ENCODE measurements at regions not wholly inside any gene's neighbourhood (a gene's known extent, or its start where the extent isn't known, plus 50 kb on each side); places are given as distances from the start of the nearest gene placed in this dataset.

DNA sequence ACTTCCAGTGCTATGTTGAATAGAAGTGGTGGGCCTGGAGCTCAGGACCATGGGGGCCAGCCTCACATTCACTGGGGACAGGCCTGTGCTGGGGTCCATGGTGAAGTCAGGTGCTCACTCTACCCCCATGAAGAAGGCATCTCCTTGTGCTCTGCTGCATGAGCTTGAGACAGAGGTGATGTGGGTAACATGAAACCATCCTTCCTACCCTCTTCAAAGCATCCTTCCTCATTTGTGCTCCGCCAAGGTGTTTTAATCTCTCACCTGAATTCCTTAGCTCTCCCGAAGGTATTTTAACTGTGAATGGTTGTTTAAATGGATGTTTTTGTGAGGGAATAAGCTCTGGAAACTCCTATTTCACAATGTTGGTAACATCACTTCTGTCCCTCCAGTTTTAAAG lies 209.6 kb upstream of the PCSK2 start:
- no peak for DNase-seq (ENCODE audit: low read depth)

DNA sequence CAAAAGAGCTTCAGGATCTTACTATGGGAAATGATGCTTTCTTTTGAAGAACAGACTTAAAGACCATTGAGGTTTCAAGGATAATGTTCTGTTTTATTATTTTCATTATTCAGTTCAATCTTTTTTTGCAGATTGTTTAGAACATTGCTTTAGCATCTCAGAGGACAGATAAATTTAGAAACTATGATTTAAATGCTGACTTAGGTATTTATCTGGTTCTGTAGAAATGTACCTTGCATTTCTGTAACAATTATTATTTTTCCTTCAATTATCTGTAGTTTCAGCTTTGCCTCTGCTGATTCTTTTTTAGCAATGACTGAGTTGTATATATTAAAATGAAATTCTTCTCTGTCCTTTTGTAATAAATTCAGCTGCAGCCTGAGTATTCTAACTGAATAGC lies 205.4 kb upstream of the PCSK2 start:
- DNase-seq (ENCODE audit: low read depth), result no peak

DNA sequence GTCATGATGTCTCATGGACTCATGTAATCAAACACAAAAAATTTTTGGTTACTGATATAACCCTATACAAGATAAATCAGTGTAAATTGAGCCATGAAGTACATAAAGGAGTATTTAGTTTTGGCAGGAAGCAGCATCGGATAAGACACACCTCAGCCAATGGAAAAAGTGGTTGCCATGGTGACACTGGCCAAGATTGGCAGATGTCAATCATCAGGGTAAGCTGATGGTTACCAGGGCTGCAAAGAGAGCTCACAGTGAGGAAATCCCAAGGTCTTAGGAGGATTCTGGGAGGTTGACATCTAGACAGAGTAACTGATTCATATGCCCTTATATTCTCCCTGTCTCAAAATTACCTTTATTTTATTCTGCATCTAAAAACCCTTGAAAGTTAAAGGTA lies 203.8 kb upstream of the PCSK2 start:
- no peak for DNase-seq (ENCODE audit: low read depth)

DNA sequence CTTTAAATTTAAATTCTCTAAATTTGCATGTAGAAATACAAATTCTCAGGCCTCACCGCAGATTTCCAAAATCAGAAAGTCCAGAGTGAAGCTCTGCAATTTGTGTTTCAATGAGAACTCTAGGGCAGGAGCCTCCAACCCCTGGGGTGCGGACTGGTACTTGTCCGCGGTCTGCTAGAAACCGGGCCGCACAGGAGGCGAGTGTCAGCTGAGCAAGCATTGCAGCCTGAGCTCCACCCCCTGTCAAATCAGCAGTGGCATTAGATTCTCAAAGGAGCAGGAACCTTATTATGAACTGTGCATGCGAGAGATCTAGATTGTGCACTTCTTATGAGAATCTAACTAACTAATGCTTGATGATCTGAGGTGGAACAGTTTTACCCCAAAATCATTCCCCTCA lies 203.0 kb upstream of the PCSK2 start:
- no peak for DNase-seq (ENCODE audit: low read depth)

DNA sequence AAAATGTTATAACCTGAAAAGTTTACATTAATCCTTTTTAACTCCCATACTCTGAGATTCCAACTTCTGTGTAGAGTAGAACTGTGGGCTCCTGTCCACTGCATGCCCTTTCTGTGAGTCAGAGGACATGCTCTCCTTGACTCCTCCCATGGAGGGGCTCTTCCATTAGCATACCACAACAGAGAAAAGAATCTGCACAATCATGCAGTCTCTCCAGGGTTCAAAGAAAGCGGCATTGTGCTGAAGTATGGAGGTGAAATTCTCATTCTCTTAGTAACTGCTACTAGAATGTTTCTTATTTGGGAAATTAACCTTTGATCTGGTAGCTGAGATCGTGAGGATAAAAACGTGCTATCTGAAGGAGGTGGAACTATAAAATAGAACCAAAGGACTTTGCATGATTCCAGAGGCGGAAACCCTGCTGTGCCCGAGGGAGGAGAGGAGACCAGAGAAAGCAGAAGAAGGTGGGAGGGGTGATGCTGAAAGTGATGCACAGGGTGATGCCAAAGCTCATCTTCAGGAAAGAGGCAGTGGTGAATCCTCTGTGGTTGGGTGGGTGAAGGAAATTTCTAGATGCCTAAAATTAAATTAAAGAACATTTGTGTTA lies 202.2 kb upstream of the PCSK2 start:
- no peak for DNase-seq (ENCODE audit: low read depth)

DNA sequence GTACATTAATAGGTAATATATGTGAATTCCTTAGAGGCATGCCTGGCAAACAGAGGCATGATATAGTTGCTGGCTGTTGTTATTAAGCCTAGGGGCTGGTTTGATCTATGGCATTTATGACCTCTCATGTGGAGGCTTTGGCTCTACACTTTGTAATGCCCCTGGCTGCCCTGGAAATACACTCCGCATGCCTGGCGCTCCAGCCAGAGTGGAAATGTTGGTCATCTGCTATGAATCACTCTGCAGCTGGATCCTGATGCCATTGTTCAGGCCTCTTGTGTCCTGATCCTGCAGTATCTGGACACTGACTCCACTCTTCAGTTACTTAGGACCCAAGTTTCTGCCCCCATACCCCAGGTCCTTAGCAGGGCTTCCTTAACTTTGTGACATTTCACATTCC lies 200.5 kb upstream of the PCSK2 start:
- DNase-seq (ENCODE audit: low read depth), result no peak

DNA sequence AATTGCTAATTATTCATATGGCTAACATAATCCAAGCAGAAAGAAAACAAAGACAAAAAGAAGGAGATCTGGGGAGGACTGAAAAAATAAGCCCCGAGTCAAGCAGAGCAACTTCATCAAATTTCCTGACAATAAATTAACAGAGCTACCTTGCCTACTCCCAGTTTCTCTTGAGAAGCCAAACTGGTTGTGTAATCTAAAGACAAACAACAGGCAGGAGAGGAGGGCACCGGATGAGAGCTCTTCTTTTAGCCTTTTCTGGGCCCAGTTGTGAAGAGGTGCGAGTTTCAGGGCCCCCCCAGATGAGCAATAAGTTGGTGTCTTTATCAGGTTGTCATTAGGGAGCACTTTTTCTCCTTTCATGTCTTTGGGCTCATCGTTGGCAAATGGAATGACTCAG lies 197.1 kb upstream of the PCSK2 start:
- no peak for DNase-seq (ENCODE audit: low read depth)

DNA sequence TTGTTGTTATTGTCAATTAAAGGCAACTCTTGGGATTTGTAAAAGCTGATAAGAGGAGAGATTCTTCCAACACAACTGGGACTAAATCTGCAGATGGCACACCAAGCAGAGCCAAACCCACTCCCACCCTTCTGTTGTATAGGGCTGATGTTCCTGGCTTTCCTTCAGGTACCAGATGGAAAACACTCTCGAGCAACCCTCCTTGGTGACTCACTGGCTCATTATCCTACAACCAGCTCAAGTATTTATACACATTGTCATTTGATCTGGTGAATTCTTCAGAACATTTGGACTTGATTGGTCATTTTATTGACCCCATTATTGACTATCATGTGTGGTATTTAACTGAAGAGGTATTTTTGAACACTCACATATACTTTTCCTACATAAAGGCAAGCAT lies 190.3 kb upstream of the PCSK2 start:
- no peak for DNase-seq (ENCODE audit: low read depth)

DNA sequence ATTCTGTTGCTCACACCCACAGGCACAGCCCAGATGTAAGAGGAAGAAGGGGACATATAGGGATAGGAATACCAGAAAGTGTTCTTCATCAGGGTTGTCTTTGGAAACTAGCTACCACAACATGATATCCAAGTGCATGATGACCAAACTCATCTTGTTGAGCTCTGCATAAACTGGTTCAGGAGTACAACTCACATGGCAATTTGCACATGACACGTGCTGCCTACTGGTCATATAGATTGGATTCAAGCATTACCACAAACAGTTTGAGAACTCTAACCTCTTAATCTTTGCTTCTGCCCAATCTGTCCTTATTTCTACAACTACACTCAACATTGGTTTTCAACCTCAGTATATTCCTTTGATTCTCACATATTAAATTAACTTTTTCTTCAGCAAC lies 184.7 kb upstream of the PCSK2 start:
- DNase-seq (ENCODE audit: low read depth), result no peak

DNA sequence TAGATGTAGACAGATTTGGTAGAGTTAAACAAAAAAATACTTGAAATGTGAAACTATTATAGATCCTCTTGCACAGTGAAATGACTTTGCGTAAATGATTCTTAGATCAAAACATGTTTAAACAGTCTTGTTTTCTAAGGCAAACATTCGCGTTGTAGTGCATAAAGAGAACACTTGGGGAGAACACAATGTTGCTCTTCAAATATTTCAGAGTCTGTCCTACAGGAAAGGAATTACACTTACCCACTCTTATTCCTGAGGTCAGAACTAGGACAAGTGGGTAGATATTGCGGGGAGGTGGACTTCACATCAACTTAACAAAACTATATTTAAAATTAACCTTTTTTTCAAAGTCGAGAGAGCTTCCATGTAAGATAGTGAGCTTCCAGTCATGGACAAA lies 183.5 kb upstream of the PCSK2 start:
- no peak for DNase-seq (ENCODE audit: low read depth)

DNA sequence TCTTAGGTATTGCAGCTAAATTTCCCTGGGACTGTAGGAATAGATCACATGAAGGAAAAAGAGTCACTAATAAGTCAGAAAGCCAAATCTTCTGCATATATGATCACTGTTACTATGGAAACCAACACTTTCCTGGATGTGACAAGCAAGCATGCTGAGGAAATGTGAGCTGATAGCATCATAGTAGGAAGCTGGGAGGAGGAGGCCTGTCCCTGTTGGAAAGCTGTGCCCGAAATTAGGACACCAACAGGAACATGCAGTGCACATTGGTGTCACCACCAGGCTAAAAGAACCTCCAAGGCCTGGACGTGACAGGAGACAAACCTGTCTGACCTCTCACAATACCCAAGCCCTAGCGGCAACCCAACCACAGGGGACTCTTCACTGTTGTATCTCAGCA lies 181.9 kb upstream of the PCSK2 start:
- no peak for DNase-seq (ENCODE audit: low read depth)

DNA sequence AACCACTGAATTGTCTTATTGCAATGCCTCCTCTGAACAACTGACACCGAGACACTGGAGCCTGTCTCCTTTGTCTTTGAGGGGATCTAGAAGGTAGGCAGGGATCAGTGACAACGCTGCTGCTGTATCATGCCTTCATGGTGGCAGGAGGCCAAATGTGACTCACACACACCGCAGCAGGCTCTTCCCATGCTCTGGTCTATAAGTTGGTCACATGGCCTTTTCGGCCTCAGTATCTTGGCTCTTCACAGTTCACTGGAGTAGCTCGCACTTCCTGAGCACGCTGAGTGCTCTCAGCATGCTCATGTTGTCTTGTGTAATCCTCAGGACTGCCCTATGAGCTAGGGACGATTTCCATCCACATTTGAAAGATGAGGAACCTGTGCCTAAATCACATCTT lies 167.4 kb upstream of the PCSK2 start:
- no peak for DNase-seq (ENCODE audit: low read depth)

DNA sequence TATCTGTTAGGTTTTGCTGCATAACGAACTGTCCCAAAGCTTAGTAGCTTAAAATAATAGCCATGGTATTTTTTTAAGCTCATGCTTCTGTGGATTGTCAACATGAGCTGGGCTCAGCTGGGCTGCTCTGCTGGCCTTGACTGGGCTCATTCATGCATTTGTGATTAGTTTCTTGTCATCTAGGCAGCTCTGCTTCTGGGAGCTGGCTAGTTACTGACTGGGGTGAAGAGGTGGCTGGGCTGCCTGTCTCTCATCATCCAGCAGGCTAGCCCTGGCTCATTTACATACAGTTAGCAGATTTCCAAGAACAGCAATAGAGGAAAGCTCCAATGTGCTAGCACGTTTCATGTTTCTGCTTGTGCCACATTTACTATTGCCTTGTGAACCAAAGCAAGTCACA lies 165.1 kb upstream of the PCSK2 start:
- no peak for DNase-seq (ENCODE audit: low read depth)

DNA sequence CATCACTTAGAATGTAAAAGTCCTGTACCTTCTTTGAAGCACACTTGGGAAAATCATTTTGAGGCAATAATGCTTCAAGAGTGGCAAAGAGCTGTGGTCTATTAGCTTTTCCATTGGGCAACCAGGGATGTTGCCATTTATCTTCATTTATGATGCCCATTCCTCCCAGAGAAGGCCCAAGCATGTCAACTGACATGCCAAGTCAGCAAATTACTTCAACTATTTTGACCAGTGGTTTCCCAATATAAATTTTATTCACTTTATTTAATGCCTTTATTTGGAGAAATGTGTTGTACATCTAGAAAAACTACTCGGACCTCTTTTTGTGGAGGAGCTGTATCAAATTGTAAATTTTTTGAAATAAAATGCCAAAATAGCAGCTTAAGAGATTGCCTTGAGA lies 164.1 kb upstream of the PCSK2 start:
- no peak for DNase-seq (ENCODE audit: low read depth)

DNA sequence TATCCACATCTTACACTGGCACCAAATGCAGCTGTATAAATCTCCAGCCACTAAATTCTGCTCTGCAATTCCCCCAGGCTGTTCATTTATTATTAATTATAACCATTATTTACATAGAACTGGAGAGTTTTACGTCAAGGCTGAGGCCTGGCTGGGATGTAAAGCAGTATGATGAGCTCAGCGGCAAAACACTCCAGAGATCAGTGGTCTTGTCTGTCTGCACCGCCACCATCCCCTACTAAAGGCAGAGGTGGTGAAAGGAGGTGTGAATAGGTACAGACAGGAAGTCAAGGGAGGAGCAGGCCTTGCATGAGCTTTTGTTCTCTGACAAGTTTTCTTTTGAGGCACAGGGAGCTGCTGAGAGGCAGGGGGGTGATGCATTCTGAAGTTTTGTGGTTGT lies 159.9 kb upstream of the PCSK2 start:
- DNase-seq (ENCODE audit: low read depth), result no peak

DNA sequence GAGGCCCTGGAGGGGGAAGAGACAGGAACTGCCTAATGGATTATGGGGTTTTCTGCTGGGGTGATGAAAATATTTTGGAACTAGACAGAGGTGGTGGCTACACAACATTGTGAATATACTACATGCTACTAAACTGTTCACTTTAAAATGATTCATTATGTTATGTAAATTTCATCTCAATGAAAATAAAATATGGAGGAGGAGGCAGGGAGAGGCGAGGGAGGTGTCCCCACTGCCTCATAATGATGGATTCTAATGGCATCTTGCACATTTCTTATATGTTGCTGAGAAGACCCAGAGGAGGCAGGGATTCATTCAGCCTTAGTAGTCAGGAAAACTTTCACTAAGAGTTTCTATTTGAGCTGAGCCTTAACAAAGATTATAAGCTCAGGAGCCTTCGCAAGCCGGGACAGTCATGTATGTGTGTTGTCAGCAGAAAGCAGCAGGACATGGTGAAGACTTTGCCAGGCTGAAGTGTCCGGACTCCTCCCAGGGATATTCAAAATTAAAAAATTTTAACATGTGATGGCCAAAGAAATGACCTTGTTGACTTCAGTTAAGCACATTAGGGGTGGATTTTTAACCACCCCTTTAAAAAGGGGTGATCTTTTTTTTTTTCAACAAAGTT lies 158.6 kb upstream of the PCSK2 start:
- no peak for DNase-seq (ENCODE audit: low read depth)

DNA sequence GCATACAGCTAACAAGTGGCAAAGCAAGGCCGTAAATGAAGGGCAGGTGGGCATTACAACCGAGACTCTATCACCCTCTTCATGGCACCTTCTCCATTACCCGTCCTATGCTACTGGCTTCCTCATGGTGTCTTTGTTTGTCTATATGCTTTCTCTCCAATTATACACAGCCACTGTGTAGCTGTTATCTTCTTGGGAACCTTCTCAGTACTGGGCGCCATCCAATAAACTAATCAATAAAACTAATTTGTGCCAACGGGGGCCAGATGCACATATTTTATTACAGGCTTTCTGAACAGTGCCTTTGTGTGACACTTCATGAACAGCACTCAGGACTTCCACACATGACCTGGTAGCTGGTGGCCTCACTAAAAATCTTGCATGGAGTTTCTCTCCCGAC lies 149.8 kb upstream of the PCSK2 start:
- DNase-seq (ENCODE audit: low read depth), result no peak

DNA sequence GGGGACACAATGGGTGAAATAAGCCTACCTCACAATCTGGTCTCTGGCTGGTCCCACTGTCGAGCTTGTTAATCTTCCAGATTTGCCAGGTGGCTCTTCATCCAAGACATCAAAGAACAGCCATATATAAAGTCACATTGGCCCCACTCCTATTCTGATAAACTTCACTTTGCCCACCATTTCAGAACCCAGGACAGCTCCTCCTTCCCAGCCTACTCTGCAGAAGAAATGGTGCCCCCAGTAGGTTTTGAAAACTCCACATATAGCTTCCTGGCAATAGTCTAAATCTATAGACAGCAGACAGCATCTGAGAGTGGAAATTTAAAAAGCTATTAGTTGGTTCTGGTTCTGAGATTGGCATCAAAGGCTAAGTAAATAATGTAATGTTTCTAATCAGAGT lies 143.1 kb upstream of the PCSK2 start:
- no peak for DNase-seq (ENCODE audit: low read depth)

DNA sequence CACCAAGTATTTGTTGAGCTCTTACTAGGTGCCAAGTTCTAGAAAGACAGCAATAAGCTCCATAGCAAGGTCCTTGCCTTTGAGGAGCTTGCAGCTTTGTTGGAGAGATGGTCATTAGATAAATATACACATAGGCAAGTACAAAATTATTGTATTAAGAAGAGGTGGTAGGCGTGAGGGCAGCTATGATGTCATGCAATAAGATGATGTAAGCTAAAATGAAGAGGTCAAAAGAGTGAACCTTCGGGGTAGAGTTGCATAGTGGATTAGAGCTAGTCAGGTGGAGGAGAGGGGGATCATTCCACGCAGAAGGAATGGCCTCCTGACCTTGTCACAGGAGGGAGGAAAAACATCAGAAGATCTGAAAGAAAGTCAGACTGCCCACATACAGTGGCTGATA lies 141.9 kb upstream of the PCSK2 start:
- no peak for DNase-seq (ENCODE audit: low read depth)

DNA sequence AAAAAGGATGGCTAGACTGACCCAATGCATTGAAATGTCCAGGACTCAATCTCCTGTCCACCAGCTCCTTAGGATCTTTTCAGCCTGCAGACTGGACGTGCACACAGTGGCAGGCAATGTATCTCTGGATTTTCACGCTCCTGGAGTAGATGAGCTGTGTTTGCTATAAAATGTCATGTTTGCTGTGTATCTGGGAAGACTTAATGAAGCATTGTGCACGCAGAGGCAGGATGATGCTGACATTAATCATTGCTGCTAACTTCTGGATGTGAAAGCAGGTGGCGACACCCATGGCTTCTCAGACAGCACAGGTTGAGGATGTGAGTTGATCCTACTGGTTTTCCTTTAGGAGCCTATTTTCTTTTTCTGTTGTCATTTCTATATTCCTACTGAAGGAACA lies 133.1 kb upstream of the PCSK2 start:
- DNase-seq (ENCODE audit: low read depth), result no peak

DNA sequence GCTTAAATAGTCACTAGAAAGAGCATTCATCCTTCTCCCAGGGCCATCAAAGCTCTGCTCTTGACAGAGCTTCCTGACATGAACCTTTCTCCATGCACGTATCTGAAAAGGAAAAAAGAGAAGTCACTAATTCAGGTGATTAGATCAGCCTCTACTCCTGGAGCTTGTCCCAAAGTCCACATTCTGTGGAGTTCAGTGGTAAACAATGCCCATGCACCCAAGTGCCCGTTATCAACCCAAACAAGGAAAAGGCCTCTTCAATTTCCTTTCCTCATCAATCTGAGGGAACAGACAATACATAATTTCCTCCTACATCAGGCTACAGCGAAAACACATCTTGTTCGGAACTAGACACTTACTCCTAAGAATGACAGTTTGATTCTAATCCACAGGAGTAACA lies 129.2 kb upstream of the PCSK2 start:
- DNase-seq (ENCODE audit: low read depth), result no peak

DNA sequence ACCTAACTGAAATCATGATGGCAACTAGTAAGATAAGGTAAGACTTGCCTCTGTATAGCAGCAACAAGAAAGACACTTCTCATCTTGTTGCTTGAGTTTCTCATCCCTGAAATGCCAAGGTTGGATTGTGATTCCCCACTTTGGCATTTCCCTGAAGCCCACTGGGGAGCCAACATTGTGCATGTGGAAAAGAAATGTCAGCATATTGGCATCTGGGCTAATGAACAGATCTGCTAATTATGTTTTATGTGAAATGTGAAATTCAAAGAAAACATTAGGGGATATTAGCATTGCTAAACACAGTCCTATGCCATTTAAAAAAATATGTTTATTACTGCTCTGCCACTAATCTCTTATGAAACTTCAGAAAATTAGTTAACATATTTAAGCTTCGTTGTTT lies 126.3 kb upstream of the PCSK2 start:
- DNase-seq (ENCODE audit: low read depth), result no peak

DNA sequence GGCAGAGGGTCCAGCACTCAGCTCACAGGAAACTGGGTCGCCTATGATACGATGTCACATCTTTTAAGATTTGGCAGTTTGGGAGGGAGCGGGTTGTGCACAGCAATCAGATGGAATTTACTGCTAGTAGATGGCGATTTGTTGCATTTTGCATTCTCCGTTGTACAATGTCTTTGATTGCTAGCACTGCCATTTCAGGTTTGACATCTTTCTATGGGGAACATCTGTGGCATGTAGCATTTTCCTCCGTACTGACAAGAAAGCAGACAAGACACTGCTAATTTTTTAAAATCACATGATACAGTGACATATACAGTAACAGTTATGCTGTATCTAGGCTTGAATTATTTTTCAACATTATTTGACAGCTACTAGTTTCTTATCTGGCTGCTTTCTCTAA lies 119.7 kb upstream of the PCSK2 start:
- DNase-seq (ENCODE audit: low read depth), result no peak

DNA sequence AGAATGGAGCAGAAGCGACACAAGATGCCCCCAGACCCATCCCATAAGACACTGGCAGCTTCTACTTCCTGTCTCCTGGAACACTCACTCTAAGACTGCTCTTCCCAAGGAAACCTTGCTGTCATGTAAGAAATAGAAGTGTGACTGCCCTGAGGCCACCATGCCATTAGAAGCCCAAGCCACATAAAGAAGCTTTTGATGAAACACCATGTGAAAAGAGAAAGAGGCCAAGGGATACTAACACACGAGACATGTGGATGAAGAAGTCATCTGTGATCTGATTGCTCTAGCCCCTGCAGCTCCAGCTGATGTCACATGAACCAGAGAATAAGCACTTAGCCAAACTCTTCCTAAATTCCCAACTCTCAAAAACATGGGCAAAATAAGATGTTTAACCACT lies 117.9 kb upstream of the PCSK2 start:
- no peak for DNase-seq (ENCODE audit: low read depth)

DNA sequence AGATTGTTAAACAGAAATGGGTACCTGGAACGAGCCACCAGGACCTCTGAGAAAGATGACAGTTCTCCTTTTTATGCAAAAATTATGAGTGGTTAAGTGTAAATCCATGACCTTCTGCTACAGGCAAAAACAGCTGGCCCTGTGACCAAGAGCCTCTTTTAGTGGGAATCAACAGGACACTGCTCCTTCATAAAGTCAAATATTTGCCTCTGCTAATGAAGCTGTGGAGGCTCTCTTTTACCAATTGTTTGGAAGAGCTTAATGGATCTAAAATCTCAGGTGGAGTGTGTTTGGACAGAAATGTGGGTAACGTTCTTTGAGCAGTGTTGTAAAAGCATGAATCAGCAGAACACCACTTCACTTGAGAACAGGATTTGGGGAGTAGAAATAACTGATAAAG lies 117.5 kb upstream of the PCSK2 start:
- DNase-seq (ENCODE audit: low read depth), result no peak

All from fibroblast of the conjunctiva (primary cell).